ENCODE measurements at regions not wholly inside any gene's neighbourhood (a gene's known extent, or its start where the extent isn't known, plus 50 kb on each side); places are given as distances from the start of the nearest gene placed in this dataset.

GRCh38 chr1:172902861-172903381 lies 147.8 kb downstream of the TNFSF18 start:
- Histone ChIP-seq H3K4me3 (replicated peaks; ENCODE audit: low read depth, low read length) (no peak overlapping the region), H3K36me3 (ENCODE audit: control insufficient read depth, insufficient read depth, low read length) (no peaks in the 10 kb centered on the region), H3K27me3 (replicated peaks; ENCODE audit: control insufficient read depth, insufficient read depth, low read length) (no peaks in the 10 kb centered on the region)
- TF ChIP-seq CTCF (IDR thresholded peaks at IDR 0.05; ENCODE audit: insufficient read depth, low read length, poor library complexity, severe bottlenecking), result no peak
- no peak for DNase-seq (ENCODE audit: extremely low read depth, insufficient read length)

GRCh38 chr1:172903581-172904220 lies 147.0 kb downstream of the TNFSF18 start:
- no peaks in the 10 kb centered on the region for H3K27me3 ChIP-seq (replicated peaks; ENCODE audit: control insufficient read depth, insufficient read depth, low read length)
- no peak for TF ChIP-seq CTCF (IDR thresholded peaks at IDR 0.05; ENCODE audit: insufficient read depth, low read length, poor library complexity, severe bottlenecking)
- no peaks in the 10 kb centered on the region for H3K36me3 ChIP-seq (ENCODE audit: control insufficient read depth, insufficient read depth, low read length)
- H3K4me3 ChIP-seq (replicated peaks; ENCODE audit: low read depth, low read length), result no peak overlapping the region
- no peak for DNase-seq (ENCODE audit: extremely low read depth, insufficient read length)

GRCh38 chr1:172905452-172905851 lies 145.3 kb downstream of the TNFSF18 start:
- DNase-seq (ENCODE audit: extremely low read depth, insufficient read length), result no peak
- H3K36me3 ChIP-seq (ENCODE audit: control insufficient read depth, insufficient read depth, low read length), result no peaks in the 10 kb centered on the region
- no peak overlapping the region for H3K4me3 ChIP-seq (replicated peaks; ENCODE audit: low read depth, low read length)
- no peak for TF ChIP-seq CTCF (IDR thresholded peaks at IDR 0.05; ENCODE audit: insufficient read depth, low read length, poor library complexity, severe bottlenecking)
- H3K27me3 ChIP-seq (replicated peaks; ENCODE audit: control insufficient read depth, insufficient read depth, low read length), result no peaks in the 10 kb centered on the region

GRCh38 chr1:172906778-172907592 lies 143.8 kb downstream of the TNFSF18 start:
- no peaks in the 10 kb centered on the region for H3K36me3 ChIP-seq (ENCODE audit: control insufficient read depth, insufficient read depth, low read length)
- TF ChIP-seq CTCF (IDR thresholded peaks at IDR 0.05; ENCODE audit: insufficient read depth, low read length, poor library complexity, severe bottlenecking), result no peak
- no peak for DNase-seq (ENCODE audit: extremely low read depth, insufficient read length)
- no peaks in the 10 kb centered on the region for H3K27me3 ChIP-seq (replicated peaks; ENCODE audit: control insufficient read depth, insufficient read depth, low read length)
- no peak overlapping the region for H3K4me3 ChIP-seq (replicated peaks; ENCODE audit: low read depth, low read length)

GRCh38 chr1:172907834-172908326 lies 142.9 kb downstream of the TNFSF18 start:
- Histone ChIP-seq H3K4me3 (replicated peaks; ENCODE audit: low read depth, low read length) (no peak overlapping the region), H3K27me3 (replicated peaks; ENCODE audit: control insufficient read depth, insufficient read depth, low read length) (no peaks in the 10 kb centered on the region), H3K36me3 (ENCODE audit: control insufficient read depth, insufficient read depth, low read length) (no peaks in the 10 kb centered on the region)
- no peak for DNase-seq (ENCODE audit: extremely low read depth, insufficient read length)
- TF ChIP-seq CTCF (IDR thresholded peaks at IDR 0.05; ENCODE audit: insufficient read depth, low read length, poor library complexity, severe bottlenecking), result no peak
